NCI-H2196 (cell line): ENCODE measurements at regions not wholly inside any gene's neighbourhood (a gene's known extent, or its start where the extent isn't known, plus 50 kb on each side); places are given as distances from the start of the nearest gene placed in this dataset.
"Not testable (repeated sequence)": the region's sequence is repeated elsewhere in the genome, so short reads cannot be mapped to it uniquely, and the experiment has no call there.

ENCODE experiments used
- DNase-seq: peaks from one replicate; lab custom pipeline; 2025; ENCODE audit not compliant: unreplicated experiment; lab: John Stamatoyannopoulos, UW

GRCh38 chr17:63289931-63290330 is 156.2 kb downstream of the CYB561 start:
- no peak for DNase-seq

GRCh38 chr17:63290351-63290750 is 155.8 kb downstream of the CYB561 start:
- no peak for DNase-seq

DNA sequence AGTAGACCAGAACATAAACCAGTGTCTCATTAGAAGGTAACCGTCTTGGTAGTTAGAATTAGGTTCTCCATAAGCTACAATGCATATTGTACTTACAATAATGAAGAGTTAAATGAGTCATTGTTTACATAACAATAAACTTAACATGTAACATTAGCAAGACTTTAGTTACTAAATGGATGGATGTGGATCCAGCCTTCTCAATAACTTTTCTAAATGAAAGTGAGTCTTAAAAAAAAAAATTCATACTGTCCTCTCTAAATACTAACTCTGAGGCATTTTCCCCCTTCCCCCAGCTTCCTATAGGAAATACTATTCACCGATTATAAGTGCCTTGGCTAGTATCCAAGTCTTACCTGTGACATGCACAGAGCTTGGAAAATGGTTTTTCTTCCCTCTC is 155.3 kb downstream of the CYB561 start:
- no peak for DNase-seq

DNA sequence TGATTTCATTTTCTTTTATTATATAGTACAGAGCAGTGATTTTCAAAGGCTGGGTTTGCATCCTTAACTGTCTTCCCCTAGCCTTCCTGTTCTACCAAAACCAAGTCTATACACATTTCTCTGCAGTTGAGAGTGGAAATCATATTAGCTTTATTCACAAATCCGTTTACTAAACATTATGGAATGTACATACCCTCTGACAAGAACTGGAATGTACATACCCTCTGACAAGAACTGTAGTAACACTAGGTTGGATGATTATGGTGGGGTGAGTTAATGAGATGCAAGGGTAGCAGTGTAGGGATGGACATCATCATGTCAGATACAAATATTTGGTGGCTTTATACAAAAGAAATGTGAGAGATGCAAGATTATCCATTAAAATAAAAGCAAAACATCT is 154.8 kb downstream of the CYB561 start:
- no peak for DNase-seq

DNA sequence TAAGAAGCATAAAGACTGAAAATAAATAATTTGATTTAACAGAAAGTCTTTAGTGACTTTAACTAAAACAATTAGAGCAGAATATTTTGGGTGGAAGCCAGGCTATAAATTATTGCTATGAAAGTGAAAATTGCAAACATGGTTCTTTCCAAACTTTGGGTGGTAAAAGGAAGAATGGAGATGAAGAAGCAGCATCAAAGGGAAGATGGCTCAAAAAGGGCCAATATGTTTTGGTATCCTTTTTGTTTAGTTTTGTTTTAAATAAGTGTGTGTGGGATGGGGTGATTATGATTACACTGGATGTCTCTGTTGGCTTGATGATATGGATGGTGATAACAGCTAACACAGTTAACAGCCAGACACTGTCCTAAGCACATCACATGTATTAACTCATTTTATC is 153.7 kb downstream of the CYB561 start:
- DNase-seq = no peak

- no peak for DNase-seq
Observed at GRCh38 chr17:63293323-63294075, 152.6 kb downstream of the CYB561 start.

GRCh38 chr17:63294776-63295175 is 151.3 kb downstream of the CYB561 start:
- DNase-seq = no peak

- no peak for DNase-seq
Observed at GRCh38 chr17:63295288-63295687, 150.8 kb downstream of the CYB561 start.

DNA sequence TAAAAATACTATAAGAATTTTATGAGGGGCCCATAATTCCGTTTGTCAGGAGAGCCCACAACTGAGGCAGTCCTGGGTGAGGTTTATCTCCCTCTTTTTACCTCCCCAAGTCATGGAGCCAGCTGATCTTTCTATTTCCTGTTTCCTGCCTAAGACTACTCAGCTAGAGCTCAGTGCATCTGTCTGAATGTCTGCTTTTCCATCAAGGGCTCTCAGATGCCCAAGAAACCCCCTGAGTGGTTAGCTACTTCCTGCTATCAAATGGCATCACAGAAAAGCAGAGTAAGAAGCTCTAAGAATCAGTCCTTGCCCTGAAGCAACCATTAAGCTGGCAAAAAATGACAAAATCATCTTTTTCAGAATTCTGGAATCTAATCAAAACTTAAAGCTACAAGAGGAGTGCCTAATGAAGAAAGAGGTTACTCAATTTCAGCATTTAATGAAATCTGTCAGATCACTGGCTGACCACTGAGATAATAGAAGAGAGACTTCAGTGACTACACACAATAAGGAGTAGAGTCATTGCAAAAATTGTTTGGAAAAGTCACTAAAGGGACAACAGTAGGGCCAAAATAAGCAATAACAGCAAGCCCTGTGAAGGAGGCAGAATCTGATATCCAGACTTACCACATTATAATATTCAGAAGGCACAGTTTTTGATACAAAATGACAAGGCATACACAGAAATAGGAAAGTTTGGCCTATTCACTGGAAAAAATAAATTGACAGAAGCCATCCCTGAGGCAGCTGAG is 150.1 kb downstream of the CYB561 start:
- DNase-seq = no peak

DNA sequence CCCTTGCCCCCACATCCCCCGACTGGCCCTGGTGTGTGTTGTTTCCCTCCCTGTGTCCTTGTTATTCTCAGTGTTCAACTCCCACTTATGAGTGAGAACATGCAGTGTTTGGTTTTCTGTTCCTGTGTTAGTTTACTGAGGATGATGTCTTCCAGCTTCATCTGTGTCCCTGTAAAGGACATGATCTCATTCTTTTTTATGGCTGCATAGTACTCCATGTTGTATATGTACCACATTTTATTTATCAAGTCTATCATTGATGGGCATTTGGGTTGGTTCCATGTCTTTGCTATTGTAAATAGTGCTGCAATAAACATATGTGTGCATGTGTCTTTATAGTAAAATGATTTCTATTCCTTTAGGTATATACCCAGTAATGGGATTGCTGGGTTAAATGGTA is 147.2 kb downstream of the CYB561 start:
- not testable (repeated sequence) for DNase-seq

DNA sequence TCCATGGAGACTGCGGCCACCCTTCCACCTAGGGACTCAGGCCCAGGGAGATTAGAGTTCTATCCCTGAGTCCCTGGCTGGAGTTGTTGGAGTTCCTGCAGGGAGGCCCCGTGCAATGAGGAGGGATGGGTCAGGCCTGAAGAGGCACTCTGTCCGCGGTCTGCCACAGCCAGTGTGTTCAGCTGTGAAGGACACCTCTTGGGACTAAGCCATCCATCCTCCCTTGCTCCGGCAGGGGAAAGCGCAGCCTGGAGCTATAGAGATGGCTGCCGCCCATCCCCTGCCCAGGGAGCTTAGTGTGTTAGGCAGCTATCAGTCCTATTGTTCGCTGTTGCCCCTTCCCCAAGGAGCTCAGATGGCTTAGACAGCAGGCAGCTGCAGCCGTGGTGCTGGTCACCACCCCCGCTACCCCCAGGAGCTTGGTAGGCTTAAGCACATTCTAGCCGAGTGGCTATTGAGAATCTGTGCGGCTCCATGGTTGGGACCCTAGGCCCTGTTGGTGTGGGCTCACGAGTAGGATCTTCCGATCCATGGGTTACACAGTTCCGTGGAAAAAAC is 141.3 kb downstream of the CYB561 start:
- no peak for DNase-seq

DNA sequence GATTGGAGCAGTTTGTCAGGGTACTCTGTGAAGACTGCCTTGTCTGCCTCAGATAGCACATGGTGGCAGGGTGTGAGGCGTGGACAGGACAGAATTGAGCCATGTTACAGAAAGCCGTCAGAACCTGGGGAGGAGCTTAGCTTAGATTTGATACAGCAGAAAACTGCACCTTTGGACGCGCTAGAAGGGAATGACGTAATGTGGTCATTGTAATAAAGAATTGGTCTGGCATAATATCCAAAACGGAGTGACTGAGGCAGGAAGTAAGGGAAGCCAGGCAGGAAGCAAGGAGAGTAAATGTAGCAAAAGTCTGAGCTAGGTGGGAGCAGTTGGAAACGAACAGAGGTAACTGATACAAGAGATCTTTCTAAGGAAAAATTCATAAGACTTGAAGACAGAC is 140.2 kb downstream of the CYB561 start:
- no peak for DNase-seq

- no peak for DNase-seq
Observed at GRCh38 chr17:63306855-63307254, 139.3 kb downstream of the CYB561 start.

DNA sequence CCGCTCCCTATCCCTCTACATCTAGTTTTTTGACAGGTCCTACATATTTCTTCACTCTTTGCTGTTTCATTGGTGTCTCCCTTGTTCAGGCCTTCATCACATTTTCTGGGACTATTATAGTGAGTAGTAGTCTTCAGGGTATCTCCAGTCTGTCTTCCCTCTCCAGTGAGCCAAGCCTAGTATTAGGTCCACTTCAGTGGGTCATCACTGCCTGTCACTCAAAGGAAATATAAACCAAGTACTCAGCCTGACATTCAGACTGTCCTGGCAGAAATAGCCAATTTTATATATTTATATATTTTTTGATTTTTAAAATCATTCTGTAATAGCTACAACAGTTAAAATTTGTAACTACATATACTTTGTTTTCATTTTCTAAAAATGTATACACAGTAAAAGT is 137.8 kb downstream of the CYB561 start:
- no peak for DNase-seq

GRCh38 chr17:63309021-63309420 is 137.1 kb downstream of the CYB561 start:
- no peak for DNase-seq

DNA sequence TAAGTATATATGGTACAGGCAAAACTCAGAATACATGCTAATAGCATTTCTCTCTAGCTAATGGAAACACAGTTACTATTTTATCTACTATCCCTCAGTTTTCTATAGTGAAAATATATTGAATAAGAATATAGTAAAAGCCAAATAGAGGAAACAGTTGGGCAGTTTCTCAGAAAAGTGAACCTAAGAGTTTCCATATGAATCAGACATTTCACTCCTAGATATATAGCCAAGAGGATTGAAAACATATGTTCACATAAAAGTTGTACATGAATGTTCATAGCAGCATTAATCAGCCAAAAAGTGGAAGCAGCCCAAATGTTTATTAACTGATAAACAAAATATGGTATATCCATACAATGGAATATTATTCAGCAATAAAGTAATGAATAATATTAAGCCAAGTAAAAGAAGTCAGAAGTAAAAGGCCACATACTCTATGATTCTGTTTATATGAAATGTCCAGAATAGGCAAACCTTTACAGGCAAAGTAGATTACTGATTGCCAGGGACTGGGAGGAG is 134.6 kb downstream of the CYB561 start:
- no peak for DNase-seq

- no peak for DNase-seq
Observed at GRCh38 chr17:63314761-63315160, 131.3 kb downstream of the CYB561 start.

DNA sequence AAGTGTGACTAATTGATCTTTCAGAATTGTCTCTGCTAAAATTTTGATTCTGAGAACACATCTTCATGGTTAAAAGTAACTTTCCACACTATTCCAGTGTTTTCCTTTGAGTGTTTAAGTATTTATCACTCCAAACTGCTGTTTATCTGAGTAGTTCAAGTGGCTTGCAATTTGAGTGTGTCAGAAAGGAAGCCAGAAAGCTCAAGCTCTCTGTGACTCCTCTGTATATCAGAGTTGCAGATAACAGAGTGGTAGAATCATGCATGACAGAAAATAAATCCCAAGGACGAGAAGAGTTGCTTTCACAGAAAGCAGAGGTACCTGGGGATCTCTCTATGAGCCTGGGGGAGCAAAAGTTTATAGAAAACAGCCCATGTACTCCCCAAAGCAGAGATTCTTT is 130.0 kb downstream of the CYB561 start:
- DNase-seq = no peak

GRCh38 chr17:63317166-63317840 is 128.8 kb downstream of the CYB561 start:
- DNase-seq = no peak

- no peak for DNase-seq
Observed at GRCh38 chr17:63325808-63326207, 120.3 kb downstream of the CYB561 start.

DNA sequence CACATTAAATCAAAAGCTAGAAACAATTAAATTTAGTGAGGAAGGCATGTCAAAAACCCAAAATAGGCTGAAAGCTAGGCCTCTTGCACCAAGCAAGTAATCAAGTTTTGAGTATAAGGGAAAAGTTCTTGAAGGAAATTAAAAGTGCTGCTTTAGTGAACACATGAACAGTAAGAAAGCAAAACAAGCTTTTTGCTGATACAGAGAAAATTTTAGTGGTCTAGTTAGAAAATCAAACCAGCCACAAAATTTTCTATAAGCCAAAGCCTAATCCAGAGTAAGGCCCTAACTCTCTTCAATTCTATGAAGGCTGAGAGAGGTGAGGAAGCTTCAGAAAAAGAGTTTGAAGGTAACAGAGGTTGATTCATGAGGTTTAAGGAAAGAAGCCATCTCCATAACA is 116.2 kb downstream of the CYB561 start:
- DNase-seq = no peak
